Activated B cell treated with CpG ODN at 0.5 μM for 24 hours (primary cell): ENCODE measurements at regions not wholly inside any gene's neighbourhood (a gene's known extent, or its start where the extent isn't known, plus 50 kb on each side); places are given as distances from the start of the nearest gene placed in this dataset.

Experiments
- ATAC-seq: fragments of 200-7000 bp; cut with Tn5 transposase; one replicate; pipeline ENCODE4 v1.10.0; 2021; ENCODE audit warnings: low read depth, mild to moderate bottlenecking, moderate library complexity
- CTCF ChIA-PET: fragments of 350-600 bp; sonication (Branson Sonifier 250); formaldehyde crosslinking; loops from one replicate; lab custom pipeline; 2021; ENCODE audit warnings: antibody characterized with exemption; lab: Charles Lee
- POLR2A ChIA-PET: fragments of 350-600 bp; sonication (Branson Sonifier 250); formaldehyde crosslinking; loops from one replicate; lab custom pipeline; 2021; ENCODE audit warnings: antibody characterized with exemption; lab: Charles Lee
- DNase-seq: peaks from one replicate; pipeline ENCODE4 v3.0.0; 2022
- H3K27ac Mint-ChIP-seq: one replicate; pipeline ENCODE4 v1.8.0; 2020; ENCODE audit warnings: mixed read lengths
- H3K27me3 Mint-ChIP-seq: one replicate; pipeline ENCODE4 v1.8.0; 2021; ENCODE audit warnings: mixed read lengths
- H3K36me3 Mint-ChIP-seq: one replicate; pipeline ENCODE4 v1.8.0; 2021; ENCODE audit warnings: low read depth, mixed read lengths
- H3K4me1 Mint-ChIP-seq: one replicate; pipeline ENCODE4 v1.8.0; 2021; ENCODE audit warnings: mixed read lengths
- H3K4me3 Mint-ChIP-seq: one replicate; pipeline ENCODE4 v1.8.0; 2020; ENCODE audit warnings: mild to moderate bottlenecking, mixed read lengths
- H3K9me3 Mint-ChIP-seq: one replicate; pipeline ENCODE4 v1.8.0; 2020; ENCODE audit warnings: mixed read lengths
- intact Hi-C: fragments of 100-400 bp; cut with micrococcal nuclease; formaldehyde crosslinking; loops from one replicate; pipeline ENCODE4 v1.15.1; 2024
- TF ChIP-seq, protein P1 (sequence below): fragments of 200-600 bp; IDR thresholded peaks from one replicate; pipeline ENCODE4 v1.8.0; 2022; ENCODE audit warnings: antibody characterized with exemption, mild to moderate bottlenecking

DNA sequence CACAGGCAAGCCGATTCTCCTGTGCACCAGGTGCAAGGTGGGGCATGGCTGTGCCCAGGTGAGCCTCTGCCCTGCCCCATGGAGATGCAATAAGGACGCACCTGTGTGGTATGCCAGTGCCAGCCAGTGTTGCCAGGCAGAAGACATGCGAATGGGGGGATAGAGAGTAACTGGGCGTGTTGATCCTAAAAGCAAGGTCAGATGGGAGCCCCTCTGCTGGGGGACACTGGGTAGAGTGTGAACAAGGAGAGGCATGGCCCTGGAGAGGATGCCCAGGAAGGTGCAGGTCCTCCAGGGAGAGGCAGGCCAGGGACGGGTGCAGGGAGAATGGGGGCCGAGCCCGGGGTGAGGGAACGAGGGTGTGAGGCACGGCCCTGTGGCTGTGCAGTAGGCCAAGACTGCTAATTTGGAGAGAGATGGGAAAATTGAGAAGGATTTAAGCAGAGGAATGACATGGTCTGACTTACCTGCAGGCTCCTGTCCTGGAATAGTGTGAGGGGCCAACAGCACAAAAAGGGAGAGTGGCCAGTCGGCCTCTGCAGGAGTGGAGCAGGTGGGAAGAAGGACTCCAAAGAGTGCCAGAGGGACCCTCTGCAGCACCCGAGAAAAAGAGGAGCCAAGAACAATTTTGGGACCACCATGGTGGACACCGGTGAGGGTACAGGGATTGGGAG is 690.4 kb upstream of the HS6ST1 start:
- no peaks in the 10 kb centered on the region for H3K4me1 Mint-ChIP-seq

DNA sequence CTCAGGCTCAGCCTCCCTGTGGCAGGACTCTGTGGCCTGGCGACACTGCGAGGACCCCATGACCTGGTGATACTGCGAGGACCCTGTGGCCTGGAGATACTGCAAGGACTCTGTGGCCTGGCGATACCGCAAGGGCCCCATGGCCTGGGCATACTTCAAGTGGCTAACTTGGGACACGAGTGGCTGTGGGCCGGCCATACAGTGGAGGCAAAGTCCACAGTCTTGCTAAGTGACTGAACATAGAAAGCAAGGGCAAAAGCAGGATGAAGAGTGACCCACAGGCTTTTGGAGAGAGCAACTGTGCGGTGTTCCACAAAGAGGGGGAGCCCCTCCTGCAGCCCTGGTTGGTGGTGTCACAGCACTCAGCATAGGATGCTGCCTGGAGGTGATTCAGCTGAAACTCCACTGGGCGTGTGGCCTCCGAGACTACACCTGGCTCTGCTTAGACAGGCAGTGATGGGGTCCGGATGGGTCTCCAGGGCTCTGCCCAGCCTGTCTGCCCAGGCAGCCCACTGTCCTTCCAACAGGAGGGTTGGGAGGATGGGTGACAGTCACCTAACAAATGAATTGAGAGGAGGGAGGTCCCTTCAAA is 691.0 kb upstream of the HS6ST1 start:
- ATAC-seq (no peak), DNase-seq (no peak)
- CTCF ChIA-PET = no interaction called here
- no peak overlapping the region for H3K4me3 Mint-ChIP-seq
- POLR2A ChIA-PET = no interaction called here
- no peaks in the 10 kb centered on the region for H3K9me3 Mint-ChIP-seq
- intact Hi-C loops = no loop called here
- H3K27ac Mint-ChIP-seq = no peak overlapping the region
- no peaks in the 10 kb centered on the region for H3K27me3 Mint-ChIP-seq
- H3K4me1 Mint-ChIP-seq = no peaks in the 10 kb centered on the region
- H3K36me3 Mint-ChIP-seq = no peaks in the 10 kb centered on the region
- TF ChIP-seq, protein P1, sequence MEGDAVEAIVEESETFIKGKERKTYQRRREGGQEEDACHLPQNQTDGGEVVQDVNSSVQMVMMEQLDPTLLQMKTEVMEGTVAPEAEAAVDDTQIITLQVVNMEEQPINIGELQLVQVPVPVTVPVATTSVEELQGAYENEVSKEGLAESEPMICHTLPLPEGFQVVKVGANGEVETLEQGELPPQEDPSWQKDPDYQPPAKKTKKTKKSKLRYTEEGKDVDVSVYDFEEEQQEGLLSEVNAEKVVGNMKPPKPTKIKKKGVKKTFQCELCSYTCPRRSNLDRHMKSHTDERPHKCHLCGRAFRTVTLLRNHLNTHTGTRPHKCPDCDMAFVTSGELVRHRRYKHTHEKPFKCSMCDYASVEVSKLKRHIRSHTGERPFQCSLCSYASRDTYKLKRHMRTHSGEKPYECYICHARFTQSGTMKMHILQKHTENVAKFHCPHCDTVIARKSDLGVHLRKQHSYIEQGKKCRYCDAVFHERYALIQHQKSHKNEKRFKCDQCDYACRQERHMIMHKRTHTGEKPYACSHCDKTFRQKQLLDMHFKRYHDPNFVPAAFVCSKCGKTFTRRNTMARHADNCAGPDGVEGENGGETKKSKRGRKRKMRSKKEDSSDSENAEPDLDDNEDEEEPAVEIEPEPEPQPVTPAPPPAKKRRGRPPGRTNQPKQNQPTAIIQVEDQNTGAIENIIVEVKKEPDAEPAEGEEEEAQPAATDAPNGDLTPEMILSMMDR = no peak

More for the DNA sequence above, 690.4 kb upstream of the HS6ST1 start:
- Mint-ChIP-seq H3K9me3 (no peaks in the 10 kb centered on the region), H3K27me3 (no peaks in the 10 kb centered on the region), H3K27ac (no peak overlapping the region), H3K36me3 (no peaks in the 10 kb centered on the region), H3K4me3 (no peak overlapping the region)
- DNase-seq = no peak
- no peak for ATAC-seq
- TF ChIP-seq, protein P1 = no peak
- POLR2A ChIA-PET = no interaction called here
- intact Hi-C loops = no loop called here
- CTCF ChIA-PET = no interaction called here

DNA sequence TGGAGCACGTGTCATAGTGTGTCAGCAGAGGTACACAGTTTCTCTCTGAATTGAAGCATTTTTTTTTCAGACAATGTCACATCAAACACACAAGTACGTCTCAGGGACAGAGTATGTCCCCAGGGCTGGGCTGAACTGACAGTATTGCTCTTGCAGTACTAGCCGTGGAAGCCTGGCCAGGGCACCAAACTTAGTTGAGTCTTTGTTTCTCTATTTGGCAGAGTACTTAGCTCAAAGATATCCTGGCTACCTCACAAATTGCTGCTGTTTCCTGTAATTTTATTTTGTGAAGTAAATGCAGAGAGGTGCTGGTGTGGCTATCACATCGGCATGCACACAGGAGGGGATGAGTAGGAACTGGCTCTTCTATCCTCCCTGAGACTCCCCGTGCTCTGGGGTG is 691.6 kb upstream of the HS6ST1 start:
- ATAC-seq (no peak), DNase-seq (no peak)
- Mint-ChIP-seq H3K27me3 (no peaks in the 10 kb centered on the region), H3K27ac (no peak overlapping the region), H3K4me3 (no peak overlapping the region), H3K36me3 (no peaks in the 10 kb centered on the region), H3K4me1 (no peaks in the 10 kb centered on the region), H3K9me3 (no peaks in the 10 kb centered on the region)
- CTCF ChIA-PET = no interaction called here
- intact Hi-C loops = no loop called here
- TF ChIP-seq, protein P1 = no peak
- POLR2A ChIA-PET = no interaction called here

DNA sequence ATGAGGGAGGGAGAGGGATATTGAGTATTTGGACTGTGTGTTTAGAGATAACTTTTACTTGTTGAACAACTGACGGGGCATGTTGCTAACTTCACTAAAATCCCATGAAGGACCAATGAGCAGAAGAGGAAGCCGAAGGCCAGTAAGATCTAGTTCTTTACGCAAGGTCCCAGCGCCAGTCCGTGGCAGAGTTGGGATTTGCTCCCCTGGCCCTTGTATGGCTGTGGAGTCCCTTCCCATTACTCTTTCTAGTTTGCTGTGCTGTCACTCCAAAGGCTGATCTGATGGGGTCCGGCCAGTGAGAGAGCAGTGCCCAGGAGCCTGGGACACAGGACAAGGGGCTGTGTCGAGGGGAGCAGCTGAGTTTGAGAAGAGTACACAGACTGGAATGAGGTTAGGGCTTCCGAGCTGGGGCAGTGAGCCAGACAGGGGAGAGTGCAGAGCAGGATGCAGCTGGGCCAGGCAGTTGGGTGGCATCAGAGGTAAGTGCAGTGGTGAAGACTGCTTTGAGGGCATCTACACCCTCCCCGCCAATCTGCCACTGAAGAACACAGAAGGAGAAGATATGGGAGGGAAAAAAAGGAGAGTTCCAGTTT is 692.9 kb upstream of the HS6ST1 start:
- no peak overlapping the region for H3K4me3 Mint-ChIP-seq
- H3K36me3 Mint-ChIP-seq = no peaks in the 10 kb centered on the region
- TF ChIP-seq, protein P1 = no peak
- ATAC-seq = no peak
- no peaks in the 10 kb centered on the region for H3K4me1 Mint-ChIP-seq
- DNase-seq = no peak
- ChIA-PET POLR2A (no interaction called here), CTCF (no interaction called here)
- no peak overlapping the region for H3K27ac Mint-ChIP-seq
- H3K27me3 Mint-ChIP-seq = no peaks in the 10 kb centered on the region
- intact Hi-C loops = no loop called here
- no peaks in the 10 kb centered on the region for H3K9me3 Mint-ChIP-seq

DNA sequence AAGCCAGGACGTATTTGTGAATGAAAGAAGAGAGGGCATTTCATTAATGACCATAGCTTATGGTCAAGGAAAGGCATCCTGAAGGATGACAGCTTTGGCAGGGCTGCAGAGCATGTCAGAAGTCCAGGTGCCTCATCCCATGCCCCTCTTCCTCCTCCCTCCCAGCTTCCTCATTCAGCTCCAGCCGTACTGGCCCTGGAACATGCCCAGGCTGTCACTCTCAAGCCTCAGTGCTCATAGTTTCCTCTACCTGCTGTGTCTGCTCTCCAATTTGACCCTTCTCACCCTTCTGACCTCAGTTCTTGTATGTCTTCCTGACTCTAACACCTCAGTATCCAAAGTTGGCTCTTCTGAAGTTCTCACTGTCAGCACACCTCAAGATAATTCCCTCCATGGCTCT is 695.8 kb upstream of the HS6ST1 start:
- TF ChIP-seq, protein P1 = no peak
- intact Hi-C loops = no loop called here
- DNase-seq (no peak), ATAC-seq (no peak)
- Mint-ChIP-seq H3K36me3 (no peaks in the 10 kb centered on the region), H3K4me1 (no peaks in the 10 kb centered on the region), H3K9me3 (no peaks in the 10 kb centered on the region), H3K27me3 (no peaks in the 10 kb centered on the region), H3K27ac (no peak overlapping the region), H3K4me3 (no peak overlapping the region)
- ChIA-PET CTCF (no interaction called here), POLR2A (no interaction called here)
